Transverse colon (tissue), 3 donors: ENCODE measurements at regions not wholly inside any gene's neighbourhood (a gene's known extent, or its start where the extent isn't known, plus 50 kb on each side); places are given as distances from the start of the nearest gene placed in this dataset.

Experiments used
- CTCF ChIP-seq, 5 experiments: fragments of 200-600 bp in 3 of 5; fragments of 450-650 bp in 2 of 5; sonication (generic) in 3 of 5; IDR thresholded peaks; 1 replicate in 2 of 5; 2 replicates in 3 of 5; pipeline ENCODE4 v1.5.1; 2016 to 2017; ENCODE audit warnings: antibody characterized with exemption in 5 of 5, inconsistent platforms in 3 of 5, mild to moderate bottlenecking in 2 of 5, moderate library complexity in 1 of 5
- POLR2A ChIP-seq: fragments of 450-650 bp; IDR thresholded peaks from one replicate; pipeline ENCODE4 v1.6.1; 2016; ENCODE audit warnings: antibody characterized with exemption, mild to moderate bottlenecking, moderate library complexity

- no peak for TF ChIP-seq CTCF (IDR thresholded peaks at IDR 0.05)
- no peak for TF ChIP-seq POLR2A
Measured at GRCh38 chr10:107971973-107972372, 807.5 kb upstream of the SORCS1 start.
